ENCODE measurements at regions not wholly inside any gene's neighbourhood (a gene's known extent, or its start where the extent isn't known, plus 50 kb on each side); places are given as distances from the start of the nearest gene placed in this dataset.

GRCh38 chr1:182003953-182004586, 57.4 kb downstream of the ZNF648 start:
- Histone ChIP-seq H2AFZ (ENCODE audit: low read length) (no peak overlapping the region), H3K36me3 (ENCODE audit: insufficient read depth, low read length) (no peaks in the 10 kb centered on the region), H3K27me3 (ENCODE audit: low read length) (no peaks in the 10 kb centered on the region), H3K4me2 (ENCODE audit: low read depth, low read length, poor library complexity, severe bottlenecking) (no peak overlapping the region), H3K79me2 (ENCODE audit: low read length) (no peaks in the 10 kb centered on the region), H4K20me1 (ENCODE audit: insufficient read depth, low read depth, low read length) (no peaks in the 10 kb centered on the region), H3K4me1 (ENCODE audit: low read length) (no peaks in the 10 kb centered on the region), H3K4me3 (ENCODE audit: low read length) (no peak overlapping the region), H3K27ac (ENCODE audit: low read length) (no peak overlapping the region), H3K9me2 (replicated peaks; ENCODE audit: insufficient read depth, low read length) (no peaks in the 10 kb centered on the region), H3K9me3 (ENCODE audit: low read length) (no peaks in the 10 kb centered on the region), H3K9ac (ENCODE audit: low read length) (no peak overlapping the region)
- no peak for DNase-seq

- Histone ChIP-seq H3K4me2 (ENCODE audit: low read depth, low read length, poor library complexity, severe bottlenecking) (no peak overlapping the region), H3K4me1 (ENCODE audit: low read length) (no peaks in the 10 kb centered on the region), H3K27me3 (ENCODE audit: low read length) (no peaks in the 10 kb centered on the region), H2AFZ (ENCODE audit: low read length) (no peak overlapping the region), H3K4me3 (ENCODE audit: low read length) (no peak overlapping the region), H3K27ac (ENCODE audit: low read length) (no peak overlapping the region), H4K20me1 (ENCODE audit: insufficient read depth, low read depth, low read length) (no peaks in the 10 kb centered on the region), H3K9ac (ENCODE audit: low read length) (no peak overlapping the region), H3K36me3 (ENCODE audit: insufficient read depth, low read length) (no peaks in the 10 kb centered on the region), H3K79me2 (ENCODE audit: low read length) (no peaks in the 10 kb centered on the region), H3K9me3 (ENCODE audit: low read length) (no peaks in the 10 kb centered on the region), H3K9me2 (replicated peaks; ENCODE audit: insufficient read depth, low read length) (no peaks in the 10 kb centered on the region)
- DNase-seq, result no peak
Observed at GRCh38 chr1:182003025-182003725, 58.3 kb downstream of the ZNF648 start.

DNA sequence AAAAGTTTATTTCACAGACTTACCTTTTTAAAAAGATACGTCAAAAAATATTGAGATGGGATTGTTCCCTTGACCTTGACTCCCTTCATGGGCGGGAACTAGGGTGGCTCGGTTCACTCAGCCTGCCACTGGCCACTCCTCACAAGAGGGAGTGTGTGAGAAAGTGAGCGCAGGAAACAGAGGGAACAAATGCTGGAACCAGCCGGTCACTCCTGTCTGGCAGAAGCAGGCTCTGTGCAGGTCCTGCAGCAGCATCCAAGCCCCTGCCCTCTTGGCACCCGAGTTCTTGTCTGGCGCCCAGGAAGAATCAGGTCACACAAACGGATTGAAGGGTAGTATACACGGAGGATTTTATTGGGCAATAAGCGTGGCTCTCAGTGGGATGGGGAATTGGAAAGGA, 58.9 kb downstream of the ZNF648 start:
- Histone ChIP-seq H3K9me3 (ENCODE audit: low read length) (no peaks in the 10 kb centered on the region), H3K4me3 (ENCODE audit: low read length) (no peak overlapping the region), H3K9ac (ENCODE audit: low read length) (no peak overlapping the region), H3K79me2 (ENCODE audit: low read length) (no peaks in the 10 kb centered on the region), H3K36me3 (ENCODE audit: insufficient read depth, low read length) (no peaks in the 10 kb centered on the region), H4K20me1 (ENCODE audit: insufficient read depth, low read depth, low read length) (no peaks in the 10 kb centered on the region), H3K4me2 (ENCODE audit: low read depth, low read length, poor library complexity, severe bottlenecking) (no peak overlapping the region), H3K27ac (ENCODE audit: low read length) (no peak overlapping the region), H3K27me3 (ENCODE audit: low read length) (no peaks in the 10 kb centered on the region), H3K9me2 (replicated peaks; ENCODE audit: insufficient read depth, low read length) (no peaks in the 10 kb centered on the region), H3K4me1 (ENCODE audit: low read length) (no peaks in the 10 kb centered on the region), H2AFZ (ENCODE audit: low read length) (no peak overlapping the region)
- DNase-seq, result no peak

DNA sequence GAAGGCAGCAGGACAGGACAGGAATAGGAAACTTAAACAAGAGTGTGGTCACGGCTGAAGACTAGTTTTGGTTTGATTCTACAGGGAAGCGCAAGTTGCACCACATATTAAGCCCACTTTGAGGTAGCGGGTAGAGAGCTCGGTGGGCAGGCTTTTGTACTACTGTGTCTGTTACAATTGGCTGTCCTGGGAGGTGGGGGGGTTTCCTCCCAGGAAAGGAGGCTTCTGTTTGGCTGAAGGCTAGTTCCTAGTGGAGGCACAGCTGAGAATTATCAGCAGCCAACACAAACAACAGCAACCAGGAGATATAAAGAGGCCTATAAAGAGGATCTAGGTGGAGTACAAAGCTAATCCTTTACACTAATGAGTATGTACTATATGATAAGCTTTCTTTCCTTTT, 62.7 kb downstream of the ZNF648 start:
- no peak overlapping the region for H3K9ac ChIP-seq (ENCODE audit: low read length)
- no peak overlapping the region for H3K27ac ChIP-seq (ENCODE audit: low read length)
- no peak for DNase-seq
- no peak overlapping the region for H2AFZ ChIP-seq (ENCODE audit: low read length)
- H3K27me3 ChIP-seq (ENCODE audit: low read length), result no peaks in the 10 kb centered on the region
- H3K79me2 ChIP-seq (ENCODE audit: low read length), result no peaks in the 10 kb centered on the region
- H3K4me1 ChIP-seq (ENCODE audit: low read length), result no peaks in the 10 kb centered on the region
- no peaks in the 10 kb centered on the region for H3K9me2 ChIP-seq (replicated peaks; ENCODE audit: insufficient read depth, low read length)
- H3K9me3 ChIP-seq (ENCODE audit: low read length), result no peaks in the 10 kb centered on the region
- H3K4me3 ChIP-seq (ENCODE audit: low read length), result no peak overlapping the region
- no peaks in the 10 kb centered on the region for H3K36me3 ChIP-seq (ENCODE audit: insufficient read depth, low read length)
- H3K4me2 ChIP-seq (ENCODE audit: low read depth, low read length, poor library complexity, severe bottlenecking), result no peak overlapping the region
- H4K20me1 ChIP-seq (ENCODE audit: insufficient read depth, low read depth, low read length), result no peaks in the 10 kb centered on the region

- Histone ChIP-seq H3K36me3 (ENCODE audit: insufficient read depth, low read length) (no peaks in the 10 kb centered on the region), H3K9me2 (replicated peaks; ENCODE audit: insufficient read depth, low read length) (no peaks in the 10 kb centered on the region), H3K79me2 (ENCODE audit: low read length) (no peaks in the 10 kb centered on the region), H3K9me3 (ENCODE audit: low read length) (no peaks in the 10 kb centered on the region), H2AFZ (ENCODE audit: low read length) (no peak overlapping the region), H3K4me1 (ENCODE audit: low read length) (no peaks in the 10 kb centered on the region), H3K4me2 (ENCODE audit: low read depth, low read length, poor library complexity, severe bottlenecking) (no peak overlapping the region), H4K20me1 (ENCODE audit: insufficient read depth, low read depth, low read length) (no peaks in the 10 kb centered on the region), H3K27me3 (ENCODE audit: low read length) (no peaks in the 10 kb centered on the region), H3K9ac (ENCODE audit: low read length) (no peak overlapping the region), H3K27ac (ENCODE audit: low read length) (no peak overlapping the region), H3K4me3 (ENCODE audit: low read length) (no peak overlapping the region)
- no peak for DNase-seq
Observed at GRCh38 chr1:181992072-181992471, 69.4 kb downstream of the ZNF648 start.

- Histone ChIP-seq H3K9ac (ENCODE audit: low read length) (no peak overlapping the region), H3K36me3 (ENCODE audit: insufficient read depth, low read length) (no peaks in the 10 kb centered on the region), H3K79me2 (ENCODE audit: low read length) (no peaks in the 10 kb centered on the region), H3K4me2 (ENCODE audit: low read depth, low read length, poor library complexity, severe bottlenecking) (no peak overlapping the region), H3K9me2 (replicated peaks; ENCODE audit: insufficient read depth, low read length) (no peaks in the 10 kb centered on the region), H3K4me3 (ENCODE audit: low read length) (no peak overlapping the region), H4K20me1 (ENCODE audit: insufficient read depth, low read depth, low read length) (no peaks in the 10 kb centered on the region), H3K27me3 (ENCODE audit: low read length) (no peaks in the 10 kb centered on the region), H3K9me3 (ENCODE audit: low read length) (no peaks in the 10 kb centered on the region), H2AFZ (ENCODE audit: low read length) (no peak overlapping the region), H3K4me1 (ENCODE audit: low read length) (no peaks in the 10 kb centered on the region), H3K27ac (ENCODE audit: low read length) (no peak overlapping the region)
- DNase-seq, result no peak
Observed at GRCh38 chr1:181990728-181991127, 70.8 kb downstream of the ZNF648 start.

DNA sequence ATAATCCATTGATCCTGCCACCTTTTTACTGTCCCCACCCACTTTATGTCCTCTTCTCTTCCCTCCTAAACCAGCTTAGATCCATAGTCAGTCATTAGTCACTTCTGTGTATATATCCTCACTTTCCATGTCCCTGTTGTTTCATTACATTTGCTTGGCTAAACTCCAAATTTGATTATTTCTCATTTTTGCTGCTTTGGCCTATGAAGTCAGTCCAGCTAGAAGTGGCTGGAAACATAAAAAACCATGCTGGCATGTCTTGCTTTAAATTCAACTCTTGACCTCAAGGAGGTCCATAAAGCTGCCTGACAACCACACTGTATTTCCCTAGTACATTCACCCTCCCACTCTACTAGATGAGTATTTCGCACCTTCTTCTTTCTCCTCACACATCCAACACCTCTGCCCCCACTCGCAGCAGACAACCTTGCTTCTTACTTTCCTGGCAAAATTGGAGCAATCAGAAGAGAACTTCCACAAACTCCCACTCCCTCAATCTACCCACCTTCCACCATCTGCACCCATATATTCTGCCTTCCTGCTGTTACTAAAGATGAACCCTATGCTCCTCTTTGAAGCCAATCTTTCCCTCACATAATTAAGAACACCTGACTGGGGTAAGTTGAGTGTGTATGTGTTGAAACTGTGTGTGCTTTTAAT, 72.1 kb downstream of the ZNF648 start:
- H3K4me1 ChIP-seq (ENCODE audit: low read length), result no peaks in the 10 kb centered on the region
- no peak overlapping the region for H3K4me2 ChIP-seq (ENCODE audit: low read depth, low read length, poor library complexity, severe bottlenecking)
- H3K27ac ChIP-seq (ENCODE audit: low read length), result no peak overlapping the region
- H2AFZ ChIP-seq (ENCODE audit: low read length), result no peak overlapping the region
- no peaks in the 10 kb centered on the region for H3K9me3 ChIP-seq (ENCODE audit: low read length)
- H3K79me2 ChIP-seq (ENCODE audit: low read length), result no peaks in the 10 kb centered on the region
- H3K36me3 ChIP-seq (ENCODE audit: insufficient read depth, low read length), result no peaks in the 10 kb centered on the region
- no peak for DNase-seq
- no peaks in the 10 kb centered on the region for H4K20me1 ChIP-seq (ENCODE audit: insufficient read depth, low read depth, low read length)
- H3K9ac ChIP-seq (ENCODE audit: low read length), result no peak overlapping the region
- H3K4me3 ChIP-seq (ENCODE audit: low read length), result no peak overlapping the region
- H3K9me2 ChIP-seq (replicated peaks; ENCODE audit: insufficient read depth, low read length), result no peaks in the 10 kb centered on the region
- no peaks in the 10 kb centered on the region for H3K27me3 ChIP-seq (ENCODE audit: low read length)

- Histone ChIP-seq H2AFZ (ENCODE audit: low read length) (no peak overlapping the region), H3K27ac (ENCODE audit: low read length) (no peak overlapping the region), H3K9me2 (replicated peaks; ENCODE audit: insufficient read depth, low read length) (no peaks in the 10 kb centered on the region), H3K27me3 (ENCODE audit: low read length) (no peaks in the 10 kb centered on the region), H3K9ac (ENCODE audit: low read length) (no peak overlapping the region), H3K4me3 (ENCODE audit: low read length) (no peak overlapping the region), H3K36me3 (ENCODE audit: insufficient read depth, low read length) (no peaks in the 10 kb centered on the region), H3K79me2 (ENCODE audit: low read length) (no peaks in the 10 kb centered on the region), H3K9me3 (ENCODE audit: low read length) (no peaks in the 10 kb centered on the region), H3K4me1 (ENCODE audit: low read length) (no peaks in the 10 kb centered on the region), H3K4me2 (ENCODE audit: low read depth, low read length, poor library complexity, severe bottlenecking) (no peak overlapping the region), H4K20me1 (ENCODE audit: insufficient read depth, low read depth, low read length) (no peaks in the 10 kb centered on the region)
- DNase-seq, result no peak
Observed at GRCh38 chr1:181987996-181988395, 73.5 kb downstream of the ZNF648 start.

Measured in Karpas-422 (cell line).